ENCODE measurements at regions not wholly inside any gene's neighbourhood (a gene's known extent, or its start where the extent isn't known, plus 50 kb on each side); places are given as distances from the start of the nearest gene placed in this dataset.

GRCh38 chr15:94739639-94740038, 508.3 kb downstream of the MCTP2 start:
- Histone ChIP-seq H4K20me1 (ENCODE audit: insufficient read depth, low read length) (no peaks in the 10 kb centered on the region), H3K4me1 (ENCODE audit: insufficient read depth, low read length) (no peaks in the 10 kb centered on the region), H2AFZ (ENCODE audit: low read depth, low read length) (no peak overlapping the region), H3K9ac (ENCODE audit: low read depth, low read length) (no peak overlapping the region), H3K4me3 (ENCODE audit: low read depth in 1 of 2, low read length in 2 of 2) (no peak overlapping the region), H3K79me2 (ENCODE audit: insufficient read depth, low read length) (no peaks in the 10 kb centered on the region), H3K4me2 (ENCODE audit: insufficient read depth, low read length) (no peak overlapping the region), H3K27ac (ENCODE audit: low read length) (no peak overlapping the region), H3K9me3 (ENCODE audit: insufficient read depth, low read length, severe bottlenecking) (no peaks in the 10 kb centered on the region), H3K36me3 (ENCODE audit: insufficient read depth, low read length) (no peaks in the 10 kb centered on the region), H3K27me3 (ENCODE audit: insufficient read depth, low read length, poor library complexity) (no peaks in the 10 kb centered on the region)
- ATAC-seq (ENCODE audit: insufficient read depth, low read depth) (no peak), DNase-seq (no peak)
- no peak for TF ChIP-seq EZH2 (IDR thresholded peaks at IDR 0.05; ENCODE audit: borderline replicate concordance, low read depth, low read length, severe bottlenecking)
- TF ChIP-seq CTCF (IDR thresholded peaks at IDR 0.05; ENCODE audit: borderline replicate concordance, extremely low read depth, low read length, poor library complexity, severe bottlenecking) = no peak

- no peak overlapping the region for H3K4me3 ChIP-seq (ENCODE audit: low read depth in 1 of 2, low read length in 2 of 2)
- H3K27me3 ChIP-seq (ENCODE audit: insufficient read depth, low read length, poor library complexity) = peaks cover 4% of the 10 kb centered on the region
- H3K27ac ChIP-seq (ENCODE audit: low read length) = no peak overlapping the region
- H3K36me3 ChIP-seq (ENCODE audit: insufficient read depth, low read length) = no peaks in the 10 kb centered on the region
- H2AFZ ChIP-seq (ENCODE audit: low read depth, low read length) = no peak overlapping the region
- H3K79me2 ChIP-seq (ENCODE audit: insufficient read depth, low read length) = no peaks in the 10 kb centered on the region
- no peak overlapping the region for H3K4me2 ChIP-seq (ENCODE audit: insufficient read depth, low read length)
- no peak for ATAC-seq (ENCODE audit: insufficient read depth, low read depth)
- TF ChIP-seq CTCF (IDR thresholded peaks at IDR 0.05; ENCODE audit: borderline replicate concordance, extremely low read depth, low read length, poor library complexity, severe bottlenecking) (no peak), EZH2 (IDR thresholded peaks at IDR 0.05; ENCODE audit: borderline replicate concordance, low read depth, low read length, severe bottlenecking) (no peak)
- no peak for DNase-seq
- H4K20me1 ChIP-seq (ENCODE audit: insufficient read depth, low read length) = no peaks in the 10 kb centered on the region
- no peak overlapping the region for H3K9ac ChIP-seq (ENCODE audit: low read depth, low read length)
- H3K4me1 ChIP-seq (ENCODE audit: insufficient read depth, low read length) = no peaks in the 10 kb centered on the region
- no peaks in the 10 kb centered on the region for H3K9me3 ChIP-seq (ENCODE audit: insufficient read depth, low read length, severe bottlenecking)
Observed at GRCh38 chr15:94740469-94740868, 509.1 kb downstream of the MCTP2 start.

- Histone ChIP-seq H3K4me2 (ENCODE audit: insufficient read depth, low read length) (no peak overlapping the region), H4K20me1 (ENCODE audit: insufficient read depth, low read length) (no peaks in the 10 kb centered on the region), H3K36me3 (ENCODE audit: insufficient read depth, low read length) (no peaks in the 10 kb centered on the region), H3K9me3 (ENCODE audit: insufficient read depth, low read length, severe bottlenecking) (no peaks in the 10 kb centered on the region), H2AFZ (ENCODE audit: low read depth, low read length) (no peak overlapping the region), H3K4me3 (ENCODE audit: low read depth in 1 of 2, low read length in 2 of 2) (no peak overlapping the region), H3K79me2 (ENCODE audit: insufficient read depth, low read length) (no peaks in the 10 kb centered on the region), H3K27ac (ENCODE audit: low read length) (no peak overlapping the region), H3K4me1 (ENCODE audit: insufficient read depth, low read length) (no peaks in the 10 kb centered on the region), H3K27me3 (ENCODE audit: insufficient read depth, low read length, poor library complexity) (peaks cover 14% of the 10 kb centered on the region), H3K9ac (ENCODE audit: low read depth, low read length) (no peak overlapping the region)
- no peak for DNase-seq
- TF ChIP-seq EZH2 (IDR thresholded peaks at IDR 0.05; ENCODE audit: borderline replicate concordance, low read depth, low read length, severe bottlenecking) (no peak), CTCF (IDR thresholded peaks at IDR 0.05; ENCODE audit: borderline replicate concordance, extremely low read depth, low read length, poor library complexity, severe bottlenecking) (no peak)
- ATAC-seq (ENCODE audit: insufficient read depth, low read depth) = no peak
Observed at GRCh38 chr15:94743668-94744067, 512.3 kb downstream of the MCTP2 start.
